Right hindlimb (tissue), 1 donor: ENCODE measurements at regions not wholly inside any gene's neighbourhood (a gene's known extent, or its start where the extent isn't known, plus 50 kb on each side); places are given as distances from the start of the nearest gene placed in this dataset.

Experiments used
- DNase-seq: peaks from one replicate; pipeline ENCODE4 v3.0.0-alpha.2; 2018

GRCh38 chr1:119308806-119309205 lies 59.8 kb upstream of the HAO2 start:
- no peak for DNase-seq

GRCh38 chr1:119310301-119310700 lies 58.3 kb upstream of the HAO2 start:
- DNase-seq = no peak

DNA sequence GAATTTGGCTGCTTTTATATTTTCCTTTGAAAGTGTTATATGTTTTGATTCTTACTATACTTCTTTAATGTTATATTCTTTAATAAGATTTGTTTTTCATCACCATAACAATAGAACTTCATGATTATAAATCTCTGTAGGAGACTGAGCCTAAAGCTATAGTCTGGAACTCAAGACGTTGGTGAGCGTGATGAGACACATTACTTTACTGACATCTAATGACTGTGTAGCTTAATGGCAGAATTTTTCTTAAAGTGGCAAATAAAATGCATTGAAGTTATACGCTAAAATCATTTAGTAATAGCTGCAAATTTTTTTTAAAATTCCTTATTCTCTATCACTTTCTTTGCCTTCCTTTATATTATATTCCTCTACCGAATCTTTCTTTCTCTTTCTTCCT lies 56.1 kb upstream of the HAO2 start:
- DNase-seq = no peak

DNA sequence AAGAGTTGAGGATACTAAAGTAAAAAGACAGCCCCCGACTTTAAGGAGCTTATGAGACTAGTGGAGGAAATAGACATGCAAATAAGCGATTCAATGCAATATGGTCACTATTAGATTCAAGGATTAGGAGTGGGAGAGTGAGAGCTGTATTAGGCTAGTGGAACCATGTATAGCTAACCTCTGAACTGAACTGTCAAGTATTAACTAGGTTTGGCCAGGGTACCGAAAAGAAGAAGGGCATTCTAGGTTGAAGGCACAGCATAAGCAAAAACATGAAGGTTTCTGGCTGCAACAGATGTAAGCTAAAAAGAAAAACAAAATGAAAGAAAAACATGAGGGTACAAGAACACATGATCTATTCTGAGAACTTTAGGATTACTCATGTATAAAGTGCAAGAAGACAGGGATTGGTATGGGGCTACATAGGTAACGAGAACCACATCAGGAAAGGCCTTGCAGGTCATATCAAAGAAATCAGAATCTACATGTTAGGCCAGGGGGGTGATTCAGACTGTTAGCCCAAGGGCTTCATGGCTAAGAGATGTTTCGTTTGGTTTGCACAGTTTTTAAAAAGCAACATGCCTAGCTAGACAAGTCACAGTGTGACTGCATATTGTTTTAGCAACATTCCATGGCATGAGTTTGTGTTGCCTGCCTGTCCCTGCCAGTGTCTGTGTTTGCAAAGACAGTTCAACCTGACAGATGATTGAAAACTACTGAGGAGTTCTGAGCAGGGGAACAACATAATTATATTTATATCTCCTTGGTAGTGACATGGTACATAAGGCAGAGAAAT lies 54.4 kb upstream of the HAO2 start:
- no peak for DNase-seq

GRCh38 chr1:119316870-119317416 lies 51.6 kb upstream of the HAO2 start:
- no peak for DNase-seq

- DNase-seq = no peak
These were observed 49.9 kb upstream of the HAO2 start for GRCh38 chr1:119318466-119319309.
